ENCODE measurements at regions not wholly inside any gene's neighbourhood (a gene's known extent, or its start where the extent isn't known, plus 50 kb on each side); places are given as distances from the start of the nearest gene placed in this dataset.

GRCh38 chr15:95581595-95581994 lies 748.9 kb upstream of the NR2F2 start:
- Histone ChIP-seq H3K36me3 (replicated peaks; ENCODE audit: insufficient read depth, low read length) (no peaks in the 10 kb centered on the region), H3K9ac (ENCODE audit: low read length) (no peak overlapping the region), H4K20me1 (ENCODE audit: insufficient read depth, low read length) (no peaks in the 10 kb centered on the region), H3K79me2 (ENCODE audit: low read length) (no peaks in the 10 kb centered on the region), H3K27ac (ENCODE audit: low read length) (no peak overlapping the region), H3F3A (ENCODE audit: insufficient read depth, low read length) (no peaks in the 10 kb centered on the region), H3K27me3 (replicated peaks; ENCODE audit: insufficient read depth, low read length) (no peaks in the 10 kb centered on the region), H2AFZ (ENCODE audit: low read length) (no peak overlapping the region), H3K9me2 (replicated peaks; ENCODE audit: insufficient read depth, low read length) (no peaks in the 10 kb centered on the region), H3K4me3 (ENCODE audit: low read length) (no peak overlapping the region), H3K4me1 (ENCODE audit: low read length) (no peaks in the 10 kb centered on the region), H3K9me3 (replicated peaks; ENCODE audit: insufficient read depth, low read length) (no peaks in the 10 kb centered on the region), H3K4me2 (ENCODE audit: low read depth, low read length) (no peak overlapping the region)
- no peak for DNase-seq
- TF ChIP-seq EZH2 (optimal IDR thresholded peaks at IDR 0.05; ENCODE audit: low read depth, low read length) (no peak), EZH2phosphoT487 (IDR thresholded peaks at IDR 0.05; ENCODE audit: low read length) (no peak), CTCF (IDR thresholded peaks at IDR 0.05; ENCODE audit: low read length) (no peak)

- Histone ChIP-seq H3K27ac (ENCODE audit: low read length) (no peak overlapping the region), H3K4me1 (ENCODE audit: low read length) (no peaks in the 10 kb centered on the region), H2AFZ (ENCODE audit: low read length) (no peak overlapping the region), H3K9ac (ENCODE audit: low read length) (no peak overlapping the region), H3K79me2 (ENCODE audit: low read length) (no peaks in the 10 kb centered on the region), H3K4me2 (ENCODE audit: low read depth, low read length) (no peak overlapping the region), H3F3A (ENCODE audit: insufficient read depth, low read length) (no peaks in the 10 kb centered on the region), H3K9me2 (replicated peaks; ENCODE audit: insufficient read depth, low read length) (no peaks in the 10 kb centered on the region), H3K4me3 (ENCODE audit: low read length) (no peak overlapping the region), H3K27me3 (replicated peaks; ENCODE audit: insufficient read depth, low read length) (no peaks in the 10 kb centered on the region), H4K20me1 (ENCODE audit: insufficient read depth, low read length) (no peaks in the 10 kb centered on the region), H3K36me3 (replicated peaks; ENCODE audit: insufficient read depth, low read length) (no peaks in the 10 kb centered on the region), H3K9me3 (replicated peaks; ENCODE audit: insufficient read depth, low read length) (no peaks in the 10 kb centered on the region)
- no peak for TF ChIP-seq EZH2phosphoT487 (IDR thresholded peaks at IDR 0.05; ENCODE audit: low read length)
- TF ChIP-seq EZH2 (optimal IDR thresholded peaks at IDR 0.05; ENCODE audit: low read depth, low read length) = no peak
- no peak for DNase-seq
Observed at GRCh38 chr15:95584088-95584487, 746.4 kb upstream of the NR2F2 start.

GRCh38 chr15:95588056-95588455 lies 742.4 kb upstream of the NR2F2 start:
- no peak for DNase-seq
- Histone ChIP-seq H4K20me1 (ENCODE audit: insufficient read depth, low read length) (no peaks in the 10 kb centered on the region), H3K4me1 (ENCODE audit: low read length) (no peaks in the 10 kb centered on the region), H3K27ac (ENCODE audit: low read length) (no peak overlapping the region), H2AFZ (ENCODE audit: low read length) (no peak overlapping the region), H3K4me2 (ENCODE audit: low read depth, low read length) (no peak overlapping the region), H3K36me3 (replicated peaks; ENCODE audit: insufficient read depth, low read length) (no peaks in the 10 kb centered on the region), H3K9me3 (replicated peaks; ENCODE audit: insufficient read depth, low read length) (no peaks in the 10 kb centered on the region), H3K9ac (ENCODE audit: low read length) (no peak overlapping the region), H3K9me2 (replicated peaks; ENCODE audit: insufficient read depth, low read length) (no peaks in the 10 kb centered on the region), H3K27me3 (replicated peaks; ENCODE audit: insufficient read depth, low read length) (no peaks in the 10 kb centered on the region), H3K4me3 (ENCODE audit: low read length) (no peak overlapping the region), H3K79me2 (ENCODE audit: low read length) (no peaks in the 10 kb centered on the region), H3F3A (ENCODE audit: insufficient read depth, low read length) (no peaks in the 10 kb centered on the region)
- TF ChIP-seq CTCF (IDR thresholded peaks at IDR 0.05; ENCODE audit: low read length) (no peak), EZH2phosphoT487 (IDR thresholded peaks at IDR 0.05; ENCODE audit: low read length) (no peak), EZH2 (optimal IDR thresholded peaks at IDR 0.05; ENCODE audit: low read depth, low read length) (no peak)

- no peaks in the 10 kb centered on the region for H4K20me1 ChIP-seq (ENCODE audit: insufficient read depth, low read length)
- H3K9me2 ChIP-seq (replicated peaks; ENCODE audit: insufficient read depth, low read length) = no peaks in the 10 kb centered on the region
- H3K4me2 ChIP-seq (ENCODE audit: low read depth, low read length) = no peak overlapping the region
- no peaks in the 10 kb centered on the region for H3K4me1 ChIP-seq (ENCODE audit: low read length)
- H3K27ac ChIP-seq (ENCODE audit: low read length) = no peak overlapping the region
- H3K4me3 ChIP-seq (ENCODE audit: low read length) = no peak overlapping the region
- H3K27me3 ChIP-seq (replicated peaks; ENCODE audit: insufficient read depth, low read length) = no peaks in the 10 kb centered on the region
- H3K9me3 ChIP-seq (replicated peaks; ENCODE audit: insufficient read depth, low read length) = no peaks in the 10 kb centered on the region
- H3K9ac ChIP-seq (ENCODE audit: low read length) = no peak overlapping the region
- H3F3A ChIP-seq (ENCODE audit: insufficient read depth, low read length) = no peaks in the 10 kb centered on the region
- DNase-seq = no peak
- no peak overlapping the region for H2AFZ ChIP-seq (ENCODE audit: low read length)
- H3K36me3 ChIP-seq (replicated peaks; ENCODE audit: insufficient read depth, low read length) = no peaks in the 10 kb centered on the region
- TF ChIP-seq CTCF (IDR thresholded peaks at IDR 0.05; ENCODE audit: low read length) (no peak), EZH2phosphoT487 (IDR thresholded peaks at IDR 0.05; ENCODE audit: low read length) (no peak), EZH2 (optimal IDR thresholded peaks at IDR 0.05; ENCODE audit: low read depth, low read length) (no peak)
- H3K79me2 ChIP-seq (ENCODE audit: low read length) = no peaks in the 10 kb centered on the region
Observed at GRCh38 chr15:95590533-95591044, 739.9 kb upstream of the NR2F2 start.

Data from MM.1S (cell line).